A673 (cell line): ENCODE measurements at regions not wholly inside any gene's neighbourhood (a gene's known extent, or its start where the extent isn't known, plus 50 kb on each side); places are given as distances from the start of the nearest gene placed in this dataset.
A peak's percentile ranks its signal among the peaks of the same experiment; 100 is the strongest.

Source experiments
- BruUV-seq: library from RNA; stranded (reverse); fragments of 400-500 nt; replicated peaks from 2 replicates; lab custom pipeline; 2021; lab: Mats Ljungman, UMichigan
- CTCF ChIA-PET: fragments of 300-600 bp; sonication (Branson Sonifier 250); formaldehyde crosslinking; loops from one replicate; lab custom pipeline; 2022; ENCODE audit warnings: antibody characterized with exemption; lab: Charles Lee
- POLR2A ChIA-PET: fragments of 300-600 bp; sonication (Branson Sonifier 250); formaldehyde crosslinking; loops from one replicate; lab custom pipeline; 2022; ENCODE audit warnings: antibody characterized with exemption; ENCODE audit not compliant: low non-redundant PET; lab: Charles Lee
- DNase-seq: peaks from one replicate; pipeline ENCODE4 v3.0.0-alpha.2; 2015; ENCODE audit warnings: low spot score
- H3K27ac ChIP-seq: fragments of 200-600 bp; sonication (generic); 2 replicates; pipeline ENCODE4 v1.5.1; 2016; ENCODE audit warnings: mixed run types, low read depth, mild to moderate bottlenecking, mixed read lengths, antibody characterized with exemption, low read length; ENCODE audit not compliant: poor library complexity, severe bottlenecking
- H3K27me3 ChIP-seq: fragments of 200-600 bp; sonication (generic); replicated peaks from 2 replicates; pipeline ENCODE4 v1.6.1; 2017; ENCODE audit warnings: mixed run types, low read depth, mild to moderate bottlenecking, mixed read lengths, antibody characterized with exemption, low read length; ENCODE audit not compliant: insufficient read depth, poor library complexity
- H3K36me3 ChIP-seq: fragments of 200-600 bp; sonication (generic); 2 replicates; pipeline ENCODE4 v1.6.1; 2016; ENCODE audit warnings: mixed run types, mild to moderate bottlenecking, mixed read lengths, antibody characterized with exemption, low read length; ENCODE audit not compliant: insufficient read depth, poor library complexity, severe bottlenecking
- H3K4me1 ChIP-seq: fragments of 200-600 bp; sonication (generic); 2 replicates; pipeline ENCODE4 v1.6.1; 2017; ENCODE audit warnings: mixed run types, mild to moderate bottlenecking, mixed read lengths, antibody characterized with exemption, low read length; ENCODE audit not compliant: insufficient read depth, poor library complexity, severe bottlenecking
- H3K4me3 ChIP-seq: fragments of 200-600 bp; sonication (generic); 2 replicates; pipeline ENCODE4 v1.5.1; 2016; ENCODE audit warnings: low read depth, mixed run types, mild to moderate bottlenecking, mixed read lengths, low read length; ENCODE audit not compliant: poor library complexity, severe bottlenecking
- H3K9me3 ChIP-seq: fragments of 200-600 bp; sonication (generic); 2 replicates; pipeline ENCODE4 v1.6.1; 2016; ENCODE audit warnings: mixed run types, low read depth, mild to moderate bottlenecking, mixed read lengths, antibody characterized with exemption, low read length; ENCODE audit not compliant: poor library complexity, severe bottlenecking
- CTCF ChIP-seq: fragments of 300-800, 200-600 bp; sonication (generic); conservative IDR thresholded peaks from 2 replicates; pipeline ENCODE4 v1.5.1; 2017; ENCODE audit warnings: low read depth, mild to moderate bottlenecking, antibody characterized with exemption, low read length, moderate library complexity, mixed read lengths
- EZH2 ChIP-seq: fragments of 200-600 bp; sonication (generic); IDR thresholded peaks from 2 replicates; pipeline ENCODE4 v1.6.1; 2017; ENCODE audit warnings: borderline replicate concordance, low read depth, mild to moderate bottlenecking, mixed read lengths, antibody characterized with exemption, low read length; ENCODE audit not compliant: poor library complexity, severe bottlenecking
- intact Hi-C: fragments of 100-400 bp; cut with micrococcal nuclease; formaldehyde crosslinking; loops from one replicate; pipeline ENCODE4 v1.10.0; 2022; ENCODE audit not compliant: unreplicated experiment

GRCh38 chr5:30832519-30832918, 361.0 kb upstream of the CDH6 start:
- ChIA-PET POLR2A (no interaction called here), CTCF (no interaction called here)
- no TSS peak for BruUV-seq
- H3K4me1 ChIP-seq: no peaks in the 10 kb centered on the region
- no peak for TF ChIP-seq EZH2
- TF ChIP-seq CTCF: no peak
- peak; percentile 89 for DNase-seq
- no peak overlapping the region for H3K27ac ChIP-seq
- no peak overlapping the region for H3K4me3 ChIP-seq
- intact Hi-C loops: no loop called here
- H3K9me3 ChIP-seq: no peaks in the 10 kb centered on the region
- no peaks in the 10 kb centered on the region for H3K27me3 ChIP-seq
- no peaks in the 10 kb centered on the region for H3K36me3 ChIP-seq

GRCh38 chr5:30831605-30832004, 361.9 kb upstream of the CDH6 start:
- CTCF ChIA-PET: no interaction called here

GRCh38 chr5:30831123-30831522, 362.4 kb upstream of the CDH6 start:
- H3K4me1 ChIP-seq: no peaks in the 10 kb centered on the region
- DNase-seq: no peak
- CTCF ChIA-PET: no interaction called here
- intact Hi-C loops: no loop called here
- no peaks in the 10 kb centered on the region for H3K9me3 ChIP-seq
- H3K27me3 ChIP-seq: no peaks in the 10 kb centered on the region
- POLR2A ChIA-PET: no interaction called here
- no peak for TF ChIP-seq CTCF
- no peak for TF ChIP-seq EZH2
- BruUV-seq: no TSS peak
- H3K4me3 ChIP-seq: no peak overlapping the region
- no peaks in the 10 kb centered on the region for H3K36me3 ChIP-seq
- no peak overlapping the region for H3K27ac ChIP-seq

More at GRCh38 chr5:30831605-30832004, 361.9 kb upstream of the CDH6 start:
- no peak for DNase-seq
- no peak overlapping the region for H3K27ac ChIP-seq
- H3K27me3 ChIP-seq: no peaks in the 10 kb centered on the region
- H3K4me3 ChIP-seq: no peak overlapping the region
- no peaks in the 10 kb centered on the region for H3K4me1 ChIP-seq
- TF ChIP-seq EZH2 (no peak), CTCF (no peak)
- intact Hi-C loops: no loop called here
- no peaks in the 10 kb centered on the region for H3K36me3 ChIP-seq
- no peaks in the 10 kb centered on the region for H3K9me3 ChIP-seq
- no TSS peak for BruUV-seq
- POLR2A ChIA-PET: no interaction called here
